Spleen (tissue), 7 donors: ENCODE measurements at regions not wholly inside any gene's neighbourhood (a gene's known extent, or its start where the extent isn't known, plus 50 kb on each side); places are given as distances from the start of the nearest gene placed in this dataset.

Experiments
- CTCF ChIP-seq, 11 experiments: fragments of 200-600 bp in 7 of 11; fragments of 450-650 bp in 4 of 11; sonication (generic) in 4 of 11; IDR thresholded peaks in 8 of 11; conservative IDR thresholded peaks in 3 of 11; 1 replicate in 7 of 11; 2 replicates in 4 of 11; pipeline versions ENCODE4 v1.4.0 to v1.8.0; 2016 to 2021; ENCODE audit warnings: antibody characterized with exemption in 11 of 11, inconsistent platforms in 4 of 11, mild to moderate bottlenecking in 1 of 11
- POLR2A ChIP-seq, 3 donors: fragments of 450-650 bp; IDR thresholded peaks; one replicate each; pipeline ENCODE4 v1.5.1; 2017; ENCODE audit warnings: antibody characterized with exemption in 3 of 3, mild to moderate bottlenecking in 1 of 3
- POLR2AphosphoS5 ChIP-seq, 3 donors: sonication (generic); formaldehyde crosslinking; IDR thresholded peaks; one replicate each; pipeline ENCODE4 v1.5.1; 2017; ENCODE audit warnings: antibody characterized with exemption in 3 of 3
- donor health status: DM: no; HTN: no; CAD: no; lungs with moderate emphysema.
- donor health status: DM: no; HTN: no; CAD: no.
- donor health status: DM: no; HTN: no; CAD: no.

- TF ChIP-seq POLR2AphosphoS5 (IDR thresholded peaks at IDR 0.05) (no peak), POLR2A (IDR thresholded peaks at IDR 0.05) (no peak), CTCF (IDR thresholded peaks at IDR 0.05 in 8 of 11, conservative IDR thresholded peaks at IDR 0.05 in 3 of 11) (no peak)
These were observed 103.0 kb upstream of the TSPAN2 start for GRCh38 chr1:115192200-115192767.
